Vagina (tissue), 2 donors: ENCODE measurements at regions not wholly inside any gene's neighbourhood (a gene's known extent, or its start where the extent isn't known, plus 50 kb on each side); places are given as distances from the start of the nearest gene placed in this dataset.

Experiments used
- DNase-seq, 2 donors: peaks; one replicate each; pipeline ENCODE4 v3.0.0-alpha.2; 2017; ENCODE audit errors: extremely low spot score in 2 of 2
- H3K27ac ChIP-seq: fragments of 200-600 bp; sonication (generic); one replicate; pipeline ENCODE4 v1.5.1; 2019
- H3K27me3 ChIP-seq: fragments of 200-600 bp; sonication (generic); one replicate; pipeline ENCODE4 v1.5.1; 2019
- H3K36me3 ChIP-seq, 2 donors: fragments of 200-600 bp; sonication (generic); one replicate each; pipeline ENCODE4 v1.5.1; 2017 to 2019
- H3K4me1 ChIP-seq: fragments of 200-600 bp; sonication (generic); one replicate; pipeline ENCODE4 v1.5.1; 2019
- H3K4me3 ChIP-seq, 2 donors: fragments of 200-600 bp; sonication (generic); 1 replicate in 1 of 2; 2 replicates in 1 of 2; pipeline ENCODE4 v1.5.1; 2016 to 2019
- H3K9me3 ChIP-seq: fragments of 200-600 bp; sonication (generic); one replicate; pipeline ENCODE4 v1.5.1; 2019
- POLR2A ChIP-seq, 2 donors: fragments of 450-650 bp; IDR thresholded peaks; one replicate each; pipeline ENCODE4 v1.6.1; 2017; ENCODE audit warnings: antibody characterized with exemption in 2 of 2, mild to moderate bottlenecking in 2 of 2, moderate library complexity in 2 of 2
- POLR2AphosphoS5 ChIP-seq, 2 donors: sonication (generic); formaldehyde crosslinking; IDR thresholded peaks; one replicate each; pipeline ENCODE4 v1.9.0; 2017; ENCODE audit warnings: antibody characterized with exemption in 2 of 2, mild to moderate bottlenecking in 2 of 2, low read depth in 1 of 2; ENCODE audit not compliant: insufficient read depth in 1 of 2
- intact Hi-C: fragments of 100-400 bp; cut with DNase I; formaldehyde crosslinking; loops from one replicate; pipeline ENCODE4 v1.15.1; 2023
- TF ChIP-seq, protein P1 (sequence below), 3 experiments: fragments of 450-650 bp in 2 of 3; fragments of 200-600 bp in 1 of 3; sonication (generic) in 1 of 3; IDR thresholded peaks; one replicate each; pipeline ENCODE4 v1.5.1; 2017 to 2019; ENCODE audit warnings: antibody characterized with exemption in 3 of 3, mild to moderate bottlenecking in 2 of 3, moderate library complexity in 2 of 3

DNA sequence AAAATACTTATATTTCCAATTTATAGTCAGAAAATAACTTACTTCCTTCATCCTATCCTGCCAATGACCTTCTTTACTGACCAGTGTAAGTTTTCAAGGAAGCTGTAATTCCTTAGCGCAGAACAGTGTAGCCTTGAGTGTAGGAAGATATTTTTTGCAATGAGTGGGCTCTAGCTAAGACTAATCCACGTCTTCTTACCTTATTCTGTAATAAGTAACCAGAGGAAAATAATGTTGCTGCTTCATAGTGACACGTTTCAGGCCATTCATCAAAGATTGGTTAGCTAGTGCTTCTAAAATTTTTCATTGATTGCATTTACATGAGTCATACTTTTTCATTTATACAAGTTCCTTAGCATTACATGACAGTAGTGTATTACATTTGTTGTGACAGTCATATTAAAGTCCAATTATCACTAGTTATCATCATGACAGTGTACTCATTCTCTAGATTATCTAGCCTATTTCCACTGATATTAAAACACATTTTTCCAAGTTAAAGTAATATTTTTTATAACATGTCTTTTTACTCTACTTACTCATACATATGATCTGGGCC is 403.8 kb upstream of the EPHA3 start:
- DNase-seq, result no peak
- Histone ChIP-seq H3K27ac (no peak overlapping the region), H3K4me3 (no peak overlapping the region), H3K4me1 (no peaks in the 10 kb centered on the region), H3K36me3 (no peaks in the 10 kb centered on the region), H3K27me3 (no peaks in the 10 kb centered on the region), H3K9me3 (no peaks in the 10 kb centered on the region)
- TF ChIP-seq, protein P1, sequence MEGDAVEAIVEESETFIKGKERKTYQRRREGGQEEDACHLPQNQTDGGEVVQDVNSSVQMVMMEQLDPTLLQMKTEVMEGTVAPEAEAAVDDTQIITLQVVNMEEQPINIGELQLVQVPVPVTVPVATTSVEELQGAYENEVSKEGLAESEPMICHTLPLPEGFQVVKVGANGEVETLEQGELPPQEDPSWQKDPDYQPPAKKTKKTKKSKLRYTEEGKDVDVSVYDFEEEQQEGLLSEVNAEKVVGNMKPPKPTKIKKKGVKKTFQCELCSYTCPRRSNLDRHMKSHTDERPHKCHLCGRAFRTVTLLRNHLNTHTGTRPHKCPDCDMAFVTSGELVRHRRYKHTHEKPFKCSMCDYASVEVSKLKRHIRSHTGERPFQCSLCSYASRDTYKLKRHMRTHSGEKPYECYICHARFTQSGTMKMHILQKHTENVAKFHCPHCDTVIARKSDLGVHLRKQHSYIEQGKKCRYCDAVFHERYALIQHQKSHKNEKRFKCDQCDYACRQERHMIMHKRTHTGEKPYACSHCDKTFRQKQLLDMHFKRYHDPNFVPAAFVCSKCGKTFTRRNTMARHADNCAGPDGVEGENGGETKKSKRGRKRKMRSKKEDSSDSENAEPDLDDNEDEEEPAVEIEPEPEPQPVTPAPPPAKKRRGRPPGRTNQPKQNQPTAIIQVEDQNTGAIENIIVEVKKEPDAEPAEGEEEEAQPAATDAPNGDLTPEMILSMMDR (IDR thresholded peaks at IDR 0.05), result no peak
- intact Hi-C loops, result no loop called here

DNA sequence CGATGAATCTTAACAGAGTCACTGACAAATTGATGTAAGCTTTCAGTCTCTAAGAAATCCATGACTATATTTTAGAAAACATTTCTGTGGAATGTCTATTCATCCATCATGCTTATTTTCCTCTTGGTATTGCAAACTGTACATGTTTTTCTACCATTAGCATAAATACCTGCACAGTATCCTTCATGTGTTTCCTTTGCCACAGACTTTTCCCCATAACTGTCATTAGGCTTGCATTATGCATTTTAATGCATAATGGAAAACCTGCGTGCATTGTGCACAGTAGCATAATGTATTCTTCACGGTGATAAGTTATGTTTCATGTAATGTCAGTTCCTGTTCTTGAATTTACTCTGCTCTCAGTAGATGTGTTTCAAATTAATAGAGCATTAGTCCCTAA is 403.1 kb upstream of the EPHA3 start:
- TF ChIP-seq POLR2A (IDR thresholded peaks at IDR 0.05) (no peak), POLR2AphosphoS5 (IDR thresholded peaks at IDR 0.05; ENCODE audit: insufficient read depth in 1 of 2, low read depth in 1 of 2) (no peak)
- TF ChIP-seq, protein P1 (IDR thresholded peaks at IDR 0.05), result no peak
- Histone ChIP-seq H3K4me3 (no peak overlapping the region), H3K36me3 (no peaks in the 10 kb centered on the region), H3K27ac (no peak overlapping the region), H3K9me3 (no peaks in the 10 kb centered on the region), H3K4me1 (no peaks in the 10 kb centered on the region), H3K27me3 (no peaks in the 10 kb centered on the region)
- DNase-seq, result no peak
- intact Hi-C loops, result no loop called here

DNA sequence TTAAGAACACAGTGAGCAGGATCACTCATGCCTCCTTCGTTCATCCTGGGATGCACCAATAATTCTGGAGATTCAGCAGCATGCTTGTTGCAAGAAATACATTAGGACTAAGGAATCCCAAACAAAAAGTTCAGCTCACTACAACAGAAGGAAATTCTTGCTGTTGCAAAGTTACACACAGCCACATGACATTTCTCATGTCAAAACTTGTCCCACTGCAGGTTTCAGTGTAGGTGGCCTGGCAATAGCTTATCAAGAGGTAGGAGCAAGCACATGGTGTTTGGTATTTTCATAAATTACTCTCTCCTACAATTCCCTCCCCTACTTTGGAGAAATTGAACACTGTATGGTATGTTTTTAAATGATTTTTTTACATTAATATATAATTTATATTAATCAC is 399.6 kb upstream of the EPHA3 start:
- no peaks in the 10 kb centered on the region for H3K36me3 ChIP-seq
- intact Hi-C loops, result no loop called here
- no peaks in the 10 kb centered on the region for H3K9me3 ChIP-seq
- DNase-seq, result no peak
- TF ChIP-seq, protein P1 (IDR thresholded peaks at IDR 0.05), result no peak
- no peaks in the 10 kb centered on the region for H3K27me3 ChIP-seq
- no peak overlapping the region for H3K4me3 ChIP-seq
- no peaks in the 10 kb centered on the region for H3K4me1 ChIP-seq
- H3K27ac ChIP-seq, result no peak overlapping the region

DNA sequence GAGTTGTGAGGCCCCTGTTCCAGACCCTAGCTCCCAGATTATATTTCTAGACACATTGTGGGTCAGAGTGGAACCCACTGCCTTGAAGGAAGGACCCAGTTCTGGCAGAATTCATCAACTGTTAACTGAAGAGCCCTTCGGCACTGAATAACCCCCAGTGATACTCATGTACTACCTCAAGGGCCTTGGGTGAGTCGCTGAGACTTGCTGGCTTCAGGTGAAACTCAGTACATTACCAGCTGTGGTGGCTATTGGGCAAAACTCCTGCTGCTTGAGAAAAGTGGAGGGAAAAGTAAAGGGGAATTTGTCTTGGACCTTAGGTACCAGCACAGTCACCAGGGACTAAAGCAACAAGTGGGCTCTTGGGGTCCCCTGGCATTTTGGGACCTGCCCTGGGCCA is 394.9 kb upstream of the EPHA3 start:
- Histone ChIP-seq H3K9me3 (no peaks in the 10 kb centered on the region), H3K4me1 (no peaks in the 10 kb centered on the region), H3K27me3 (no peaks in the 10 kb centered on the region), H3K4me3 (no peak overlapping the region), H3K27ac (no peak overlapping the region), H3K36me3 (no peaks in the 10 kb centered on the region)
- no peak for DNase-seq
- intact Hi-C loops, result no loop called here
- TF ChIP-seq POLR2AphosphoS5 (IDR thresholded peaks at IDR 0.05; ENCODE audit: insufficient read depth in 1 of 2, low read depth in 1 of 2), result no peak
- TF ChIP-seq POLR2A (IDR thresholded peaks at IDR 0.05), result no peak
- TF ChIP-seq, protein P1 (IDR thresholded peaks at IDR 0.05), result no peak

DNA sequence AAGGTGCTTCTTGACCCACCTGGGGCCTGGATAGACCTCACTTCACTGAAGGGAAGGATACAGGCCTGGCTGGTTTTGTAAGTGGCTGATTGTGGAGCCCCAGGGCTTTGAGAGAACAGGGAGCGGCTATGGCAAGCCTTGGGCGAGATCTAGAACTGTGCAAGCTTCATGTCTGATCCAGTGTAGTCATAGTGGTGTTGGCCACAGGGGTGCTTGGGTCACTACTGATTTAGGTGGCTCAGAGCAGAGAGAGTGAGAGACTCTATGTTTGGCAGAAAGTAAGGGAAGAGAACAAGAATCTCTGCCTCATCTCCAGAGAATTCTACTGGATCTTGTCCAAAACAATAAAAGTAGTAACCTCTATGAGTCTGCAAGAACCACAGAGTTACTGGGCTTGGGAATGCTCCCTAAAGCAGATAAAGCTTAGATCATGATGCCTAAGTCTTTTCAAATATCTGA is 394.2 kb upstream of the EPHA3 start:
- H3K4me3 ChIP-seq, result no peak overlapping the region
- intact Hi-C loops, result no loop called here
- H3K27me3 ChIP-seq, result no peaks in the 10 kb centered on the region
- no peaks in the 10 kb centered on the region for H3K36me3 ChIP-seq
- no peaks in the 10 kb centered on the region for H3K4me1 ChIP-seq
- H3K9me3 ChIP-seq, result no peaks in the 10 kb centered on the region
- no peak overlapping the region for H3K27ac ChIP-seq
- no peak for DNase-seq
- TF ChIP-seq POLR2AphosphoS5 (IDR thresholded peaks at IDR 0.05; ENCODE audit: insufficient read depth in 1 of 2, low read depth in 1 of 2) (no peak), POLR2A (IDR thresholded peaks at IDR 0.05) (no peak)
- TF ChIP-seq, protein P1 (IDR thresholded peaks at IDR 0.05), result no peak
